ENCODE measurements at regions not wholly inside any gene's neighbourhood (a gene's known extent, or its start where the extent isn't known, plus 50 kb on each side); places are given as distances from the start of the nearest gene placed in this dataset.

GRCh38 chr9:7534211-7534935 is 265.2 kb downstream of the DMAC1 start:
- Histone ChIP-seq H3K14ac (ENCODE audit: low read length) (no peak overlapping the region), H3K36me3 (ENCODE audit: control insufficient read depth in 1 of 2, insufficient read depth in 2 of 2, low read length in 2 of 2) (no peaks in the 10 kb centered on the region), H2BK120ac (ENCODE audit: insufficient read depth, low read length, poor library complexity) (no peak overlapping the region), H3K4ac (ENCODE audit: low read depth, low read length) (no peak overlapping the region), H3K27ac (ENCODE audit: low read depth, low read length) (no peak overlapping the region), H3K9ac (ENCODE audit: low read length) (no peak overlapping the region), H3K4me3 (ENCODE audit: low read depth, low read length) (no peak overlapping the region), H4K91ac (ENCODE audit: low read depth, low read length) (no peak overlapping the region), H2BK5ac (ENCODE audit: low read depth, low read length, poor library complexity) (no peak overlapping the region), H3K79me1 (ENCODE audit: low read length) (no peaks in the 10 kb centered on the region), H3K79me2 (ENCODE audit: control insufficient read depth, insufficient read depth, low read length, poor library complexity) (no peaks in the 10 kb centered on the region), H2AFZ (ENCODE audit: insufficient read depth, low read length, poor library complexity) (no peak overlapping the region), H3K4me2 (ENCODE audit: low read length) (no peak overlapping the region), H3K27me3 (ENCODE audit: insufficient read depth, low read length) (no peaks in the 10 kb centered on the region), H3K18ac (ENCODE audit: low read length) (no peak overlapping the region), H4K12ac (ENCODE audit: low read depth, low read length) (no peak overlapping the region), H3K23ac (ENCODE audit: low read length) (no peak overlapping the region), H4K8ac (ENCODE audit: low read depth, low read length) (no peak overlapping the region), H3K4me1 (ENCODE audit: control insufficient read depth in 1 of 2, insufficient read depth in 2 of 2, low read length in 2 of 2) (no peaks in the 10 kb centered on the region), H3K9me3 (ENCODE audit: insufficient read depth, low read depth, low read length) (no peaks in the 10 kb centered on the region), H2BK12ac (ENCODE audit: low read length) (no peak overlapping the region), H2AK5ac (ENCODE audit: low read length) (no peak overlapping the region)
- no peak for DNase-seq
- no CpG with 5 or more reads among the region's 5 CpGs for WGBS (ENCODE audit: extremely low coverage, insufficient coverage, insufficient read length)

DNA sequence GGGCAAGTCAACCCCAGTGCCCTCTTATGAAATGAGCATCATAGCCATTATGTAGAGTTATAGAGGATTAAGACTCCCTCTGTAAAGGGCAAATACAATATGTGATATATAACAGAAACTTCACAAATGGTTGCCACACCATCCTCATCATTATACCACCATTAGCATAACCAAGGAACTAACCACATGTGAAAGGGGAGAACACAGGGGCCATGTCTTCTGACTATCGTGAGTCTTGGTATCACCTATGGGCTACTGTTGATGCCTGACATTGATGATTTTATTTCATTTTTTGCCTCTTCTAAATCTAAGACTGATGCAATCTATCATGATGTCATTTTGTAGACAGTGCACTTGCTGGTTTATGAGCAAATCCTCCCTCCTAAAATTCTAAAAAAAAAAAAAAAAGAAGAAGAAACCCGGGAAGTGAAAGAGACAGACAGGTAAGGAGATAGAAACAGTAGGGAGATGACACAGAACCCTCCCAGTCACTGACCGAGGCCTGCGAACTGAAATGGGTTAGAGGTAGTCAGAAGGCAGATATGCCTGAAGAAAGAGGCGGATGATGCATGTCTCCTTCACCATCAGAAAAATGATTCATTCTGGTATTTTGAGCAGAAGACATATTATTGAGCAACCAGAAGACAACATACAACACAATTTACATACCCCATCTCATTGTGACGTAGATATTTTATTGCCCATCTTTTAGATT is 266.0 kb downstream of the DMAC1 start:
- Histone ChIP-seq H3K18ac (ENCODE audit: low read length) (no peak overlapping the region), H2BK5ac (ENCODE audit: low read depth, low read length, poor library complexity) (no peak overlapping the region), H3K79me1 (ENCODE audit: low read length) (no peaks in the 10 kb centered on the region), H4K91ac (ENCODE audit: low read depth, low read length) (no peak overlapping the region), H3K27ac (ENCODE audit: low read depth, low read length) (no peak overlapping the region), H3K23ac (ENCODE audit: low read length) (no peak overlapping the region), H3K4me2 (ENCODE audit: low read length) (no peak overlapping the region), H4K12ac (ENCODE audit: low read depth, low read length) (no peak overlapping the region), H3K79me2 (ENCODE audit: control insufficient read depth, insufficient read depth, low read length, poor library complexity) (no peaks in the 10 kb centered on the region), H2AFZ (ENCODE audit: insufficient read depth, low read length, poor library complexity) (no peak overlapping the region), H3K4me3 (ENCODE audit: low read depth, low read length) (no peak overlapping the region), H2BK120ac (ENCODE audit: insufficient read depth, low read length, poor library complexity) (no peak overlapping the region), H3K4ac (ENCODE audit: low read depth, low read length) (no peak overlapping the region), H2AK5ac (ENCODE audit: low read length) (no peak overlapping the region), H3K4me1 (ENCODE audit: control insufficient read depth in 1 of 2, insufficient read depth in 2 of 2, low read length in 2 of 2) (no peaks in the 10 kb centered on the region), H3K9ac (ENCODE audit: low read length) (no peak overlapping the region), H3K27me3 (ENCODE audit: insufficient read depth, low read length) (no peaks in the 10 kb centered on the region), H4K8ac (ENCODE audit: low read depth, low read length) (no peak overlapping the region), H3K14ac (ENCODE audit: low read length) (no peak overlapping the region), H3K9me3 (ENCODE audit: insufficient read depth, low read depth, low read length) (no peaks in the 10 kb centered on the region), H3K36me3 (ENCODE audit: control insufficient read depth in 1 of 2, insufficient read depth in 2 of 2, low read length in 2 of 2) (no peaks in the 10 kb centered on the region), H2BK12ac (ENCODE audit: low read length) (no peak overlapping the region)
- no CpG with 5 or more reads among the region's 6 CpGs for WGBS (ENCODE audit: extremely low coverage, insufficient coverage, insufficient read length)
- peak in 1 of 2 donors; percentile 28 for DNase-seq

GRCh38 chr9:7523426-7524043 is 276.0 kb downstream of the DMAC1 start:
- Histone ChIP-seq H2BK120ac (ENCODE audit: insufficient read depth, low read length, poor library complexity) (no peak overlapping the region), H2AK5ac (ENCODE audit: low read length) (no peak overlapping the region), H3K27ac (ENCODE audit: low read depth, low read length) (no peak overlapping the region), H3K9ac (ENCODE audit: low read length) (no peak overlapping the region), H2BK12ac (ENCODE audit: low read length) (no peak overlapping the region), H3K4ac (ENCODE audit: low read depth, low read length) (no peak overlapping the region), H3K4me1 (ENCODE audit: control insufficient read depth in 1 of 2, insufficient read depth in 2 of 2, low read length in 2 of 2) (no peaks in the 10 kb centered on the region), H3K4me3 (ENCODE audit: low read depth, low read length) (no peak overlapping the region), H3K14ac (ENCODE audit: low read length) (no peak overlapping the region), H3K18ac (ENCODE audit: low read length) (no peak overlapping the region), H3K79me2 (ENCODE audit: control insufficient read depth, insufficient read depth, low read length, poor library complexity) (no peaks in the 10 kb centered on the region), H4K12ac (ENCODE audit: low read depth, low read length) (no peak overlapping the region), H3K4me2 (ENCODE audit: low read length) (no peak overlapping the region), H4K8ac (ENCODE audit: low read depth, low read length) (no peak overlapping the region), H3K36me3 (ENCODE audit: control insufficient read depth in 1 of 2, insufficient read depth in 2 of 2, low read length in 2 of 2) (no peaks in the 10 kb centered on the region), H2BK5ac (ENCODE audit: low read depth, low read length, poor library complexity) (no peak overlapping the region), H3K23ac (ENCODE audit: low read length) (no peak overlapping the region), H3K79me1 (ENCODE audit: low read length) (no peaks in the 10 kb centered on the region), H3K9me3 (ENCODE audit: insufficient read depth, low read depth, low read length) (no peaks in the 10 kb centered on the region), H2AFZ (ENCODE audit: insufficient read depth, low read length, poor library complexity) (no peak overlapping the region), H4K91ac (ENCODE audit: low read depth, low read length) (no peak overlapping the region), H3K27me3 (ENCODE audit: insufficient read depth, low read length) (no peaks in the 10 kb centered on the region)
- no CpG with 5 or more reads among the region's 5 CpGs for WGBS (ENCODE audit: extremely low coverage, insufficient coverage, insufficient read length)
- DNase-seq, result no peak

DNA sequence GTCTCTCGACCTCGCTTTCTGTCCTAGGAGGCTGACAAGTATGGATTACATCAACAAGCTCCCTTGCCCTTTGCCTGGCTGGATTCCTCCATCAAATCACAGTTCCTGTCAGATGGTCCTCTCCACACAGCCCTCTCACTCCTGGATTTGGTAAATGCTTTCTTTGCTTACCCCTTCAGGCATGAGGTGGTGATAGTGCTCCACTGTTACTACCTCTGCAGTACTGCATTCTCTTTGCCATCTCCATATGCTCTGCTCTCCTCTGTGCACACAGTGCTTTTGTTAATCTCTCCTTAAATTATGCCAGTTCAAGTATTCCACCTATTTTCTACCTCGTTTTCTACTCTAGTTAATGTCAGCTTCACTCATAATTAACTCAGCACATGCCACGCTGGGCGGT is 279.2 kb downstream of the DMAC1 start:
- Histone ChIP-seq H3K14ac (ENCODE audit: low read length) (no peak overlapping the region), H3K4me1 (ENCODE audit: control insufficient read depth in 1 of 2, insufficient read depth in 2 of 2, low read length in 2 of 2) (no peaks in the 10 kb centered on the region), H3K79me2 (ENCODE audit: control insufficient read depth, insufficient read depth, low read length, poor library complexity) (no peaks in the 10 kb centered on the region), H4K91ac (ENCODE audit: low read depth, low read length) (no peak overlapping the region), H3K4me3 (ENCODE audit: low read depth, low read length) (no peak overlapping the region), H4K8ac (ENCODE audit: low read depth, low read length) (no peak overlapping the region), H2BK5ac (ENCODE audit: low read depth, low read length, poor library complexity) (no peak overlapping the region), H3K27me3 (ENCODE audit: insufficient read depth, low read length) (no peaks in the 10 kb centered on the region), H3K23ac (ENCODE audit: low read length) (no peak overlapping the region), H3K18ac (ENCODE audit: low read length) (no peak overlapping the region), H2AFZ (ENCODE audit: insufficient read depth, low read length, poor library complexity) (no peak overlapping the region), H2BK12ac (ENCODE audit: low read length) (no peak overlapping the region), H3K9me3 (ENCODE audit: insufficient read depth, low read depth, low read length) (no peaks in the 10 kb centered on the region), H2AK5ac (ENCODE audit: low read length) (no peak overlapping the region), H3K36me3 (ENCODE audit: control insufficient read depth in 1 of 2, insufficient read depth in 2 of 2, low read length in 2 of 2) (no peaks in the 10 kb centered on the region), H3K9ac (ENCODE audit: low read length) (no peak overlapping the region), H3K4ac (ENCODE audit: low read depth, low read length) (no peak overlapping the region), H3K27ac (ENCODE audit: low read depth, low read length) (no peak overlapping the region), H3K4me2 (ENCODE audit: low read length) (no peak overlapping the region), H4K12ac (ENCODE audit: low read depth, low read length) (no peak overlapping the region), H3K79me1 (ENCODE audit: low read length) (no peaks in the 10 kb centered on the region), H2BK120ac (ENCODE audit: insufficient read depth, low read length, poor library complexity) (no peak overlapping the region)
- no peak for DNase-seq
- no CpG with 5 or more reads among the region's 5 CpGs for WGBS (ENCODE audit: extremely low coverage, insufficient coverage, insufficient read length)

Measured in trophoblast cell (in vitro differentiated cells and primary cell).